Endothelial cell of umbilical vein (primary cell): ENCODE measurements at regions not wholly inside any gene's neighbourhood (a gene's known extent, or its start where the extent isn't known, plus 50 kb on each side); places are given as distances from the start of the nearest gene placed in this dataset.

Experiments used
- BruUV-seq: library from RNA; stranded (reverse); fragments of 400-500 nt; replicated peaks from 2 replicates; lab custom pipeline; 2021; lab: Mats Ljungman, UMichigan
- CTCF ChIA-PET: fragments of 300-600, 350-600 bp; sonication (Branson Sonifier 250); formaldehyde crosslinking; loops from one replicate; lab custom pipeline; 2021; ENCODE audit warnings: antibody characterized with exemption, inconsistent platforms; lab: Charles Lee
- POLR2A ChIA-PET: fragments of 300-600, 350-600 bp; sonication (Branson Sonifier 250); formaldehyde crosslinking; loops from one replicate; lab custom pipeline; 2021; ENCODE audit warnings: antibody characterized with exemption, inconsistent platforms; lab: Charles Lee
- DNase-seq: peaks from one replicate; pipeline ENCODE4 v3.0.0-alpha.2; 2011; ENCODE audit warnings: low read depth, low spot score
- FAIRE-seq: peaks from 2 replicates; lab custom pipeline; 2011; peaks lifted over from hg19 to GRCh38; lab: Jason Lieb, UNC
- H2AFZ ChIP-seq: 2 replicates; pipeline ENCODE4 v1.6.0; 2012; ENCODE audit warnings: low read depth, low read length, control low read depth, inconsistent platforms
- H3K27ac ChIP-seq: 2 replicates; pipeline ENCODE4 v1.5.1; 2011; ENCODE audit warnings: low read depth, mild to moderate bottlenecking, control low read depth, low read length, moderate library complexity; ENCODE audit not compliant: insufficient read depth
- H3K27me3 ChIP-seq, 2 experiments: 2 replicates each; pipeline versions ENCODE4 v1.6.0 to v1.6.1; 2011; ENCODE audit warnings: low read length in 2 of 2, mixed read lengths in 1 of 2; ENCODE audit not compliant: control insufficient read depth in 2 of 2, insufficient read depth in 2 of 2
- H3K36me3 ChIP-seq, 2 experiments: 2 replicates in 1 of 2; 3 replicates in 1 of 2; pipeline ENCODE4 v1.5.1; 2011; ENCODE audit warnings: low read length in 2 of 2, mild to moderate bottlenecking in 1 of 2, moderate library complexity in 1 of 2; ENCODE audit not compliant: control insufficient read depth in 2 of 2, insufficient read depth in 2 of 2; ENCODE audit errors: extremely low read depth in 1 of 2
- H3K4me1 ChIP-seq: 3 replicates; pipeline ENCODE4 v1.5.1; 2011; ENCODE audit warnings: mild to moderate bottlenecking, low read length; ENCODE audit not compliant: control insufficient read depth, insufficient read depth; ENCODE audit errors: extremely low read depth
- H3K4me2 ChIP-seq: 2 replicates; pipeline ENCODE4 v1.6.1; 2011; ENCODE audit warnings: low read length, control low read depth, mixed read lengths; ENCODE audit not compliant: insufficient read depth
- H3K4me3 ChIP-seq, 3 experiments: fragments of 200-600 bp in 1 of 3; sonication (generic), shearing (Covaris generic) in 1 of 3; replicated peaks in 1 of 3; 2 replicates each; pipeline ENCODE4 v1.5.1; 2011 to 2016; ENCODE audit warnings: control low read depth in 3 of 3, low read length in 3 of 3, mild to moderate bottlenecking in 2 of 3, inconsistent platforms in 1 of 3, low read depth in 1 of 3, moderate library complexity in 1 of 3; ENCODE audit not compliant: insufficient read depth in 1 of 3
- H3K79me2 ChIP-seq: 2 replicates; pipeline ENCODE4 v1.6.0; 2012; ENCODE audit warnings: low read length, inconsistent platforms; ENCODE audit not compliant: control insufficient read depth, insufficient read depth
- H3K9ac ChIP-seq: replicated peaks from 2 replicates; pipeline ENCODE3; 2011; ENCODE audit warnings: low read length, control low read depth; ENCODE audit not compliant: insufficient read depth; ENCODE audit errors: extremely low read depth
- H3K9me1 ChIP-seq: replicated peaks from 3 replicates; pipeline ENCODE4 v1.6.0; 2011; ENCODE audit warnings: mild to moderate bottlenecking, low read length; ENCODE audit not compliant: control insufficient read depth, insufficient read depth; ENCODE audit errors: extremely low read depth
- H3K9me3 ChIP-seq: replicated peaks from 2 replicates; pipeline ENCODE4 v1.5.1; 2012; ENCODE audit warnings: low read length, inconsistent platforms; ENCODE audit not compliant: control insufficient read depth, insufficient read depth
- H4K20me1 ChIP-seq: replicated peaks from 2 replicates; pipeline ENCODE3; 2011; ENCODE audit warnings: mild to moderate bottlenecking, low read length; ENCODE audit not compliant: control insufficient read depth, insufficient read depth; ENCODE audit errors: extremely low read depth
- EZH2 ChIP-seq: IDR thresholded peaks from 2 replicates; pipeline ENCODE4 v1.6.1; 2012; ENCODE audit warnings: borderline replicate concordance, low read depth, mild to moderate bottlenecking, moderate library complexity, low read length, inconsistent platforms; ENCODE audit not compliant: severe bottlenecking
- FOS ChIP-seq: IDR thresholded peaks from 2 replicates; pipeline ENCODE4 v1.6.1; 2011; ENCODE audit warnings: mild to moderate bottlenecking, low read length, moderate library complexity, borderline replicate concordance; ENCODE audit not compliant: insufficient read depth
- GATA2 ChIP-seq: IDR thresholded peaks from 2 replicates; pipeline ENCODE4 v1.7.0; 2011; ENCODE audit warnings: low read depth, mild to moderate bottlenecking, moderate library complexity, mixed read lengths, low read length; ENCODE audit not compliant: insufficient read length, insufficient read depth
- JUN ChIP-seq: IDR thresholded peaks from 2 replicates; pipeline ENCODE4 v1.6.1; 2011; ENCODE audit warnings: borderline replicate concordance, low read depth; ENCODE audit not compliant: insufficient read length, insufficient read depth
- MYC ChIP-seq: IDR thresholded peaks from one replicate; pipeline ENCODE4 v1.6.1; 2011; ENCODE audit warnings: mild to moderate bottlenecking, low read depth, low read length
- POLR2A ChIP-seq: IDR thresholded peaks from 2 replicates; pipeline ENCODE4 v1.6.1; 2012; ENCODE audit warnings: low read depth, mild to moderate bottlenecking, control low read depth, low read length
- POLR2AphosphoS5 ChIP-seq: IDR thresholded peaks from 2 replicates; pipeline ENCODE4 v1.6.1; 2012; ENCODE audit warnings: low read depth, mild to moderate bottlenecking, control low read depth, low read length, moderate library complexity; ENCODE audit not compliant: insufficient read depth
- dilution Hi-C: fragments of 300-500 bp; cut with MboI; formaldehyde crosslinking; loops from one replicate; pipeline ENCODE4 v1.15.0; 2019; ENCODE audit warnings: low sequenced_read_pairs; ENCODE audit not compliant: extremely low pct_ligation_motif_present
- intact Hi-C: fragments of 100-400 bp; cut with micrococcal nuclease; formaldehyde crosslinking; loops from one replicate; pipeline ENCODE4 v1.10.0; 2022
- TF ChIP-seq, protein P1 (sequence below), 2 donors: IDR thresholded peaks; 1 replicate in 1 of 2; 2 replicates in 1 of 2; pipeline ENCODE4 v1.5.1; 2011; ENCODE audit warnings: low read length in 2 of 2, mild to moderate bottlenecking in 2 of 2, moderate library complexity in 2 of 2, control low read depth in 1 of 2, inconsistent platforms in 1 of 2, low read depth in 1 of 2; ENCODE audit not compliant: insufficient read depth in 1 of 2; ENCODE audit errors: extremely low read depth in 1 of 2
- TF ChIP-seq, protein P2 (sequence below): IDR thresholded peaks from 2 replicates; pipeline ENCODE4 v1.6.1; 2011; ENCODE audit not compliant: insufficient read depth, insufficient read length

DNA sequence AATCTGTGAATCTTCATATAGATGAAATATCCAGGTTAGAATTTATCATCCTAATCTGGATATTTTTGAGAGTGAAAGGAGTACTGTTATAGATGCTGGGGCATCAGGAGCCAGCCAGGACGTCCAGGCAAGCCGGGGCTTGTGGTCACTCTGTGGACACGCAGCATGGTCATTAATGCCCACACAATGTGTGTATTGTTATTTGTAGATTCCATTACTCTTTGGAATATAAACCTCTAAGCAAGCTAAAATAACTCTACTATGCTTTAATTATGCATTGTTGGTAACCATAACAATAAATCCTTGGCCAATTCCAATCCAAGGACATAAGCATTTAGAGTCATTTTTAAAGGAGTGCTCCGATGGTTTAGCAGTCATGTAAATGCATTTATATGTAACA lies 137.9 kb downstream of the TM9SF2 start:
- TF ChIP-seq GATA2 (no peak), POLR2AphosphoS5 (no peak), MYC (no peak), JUN (no peak), FOS (no peak), POLR2A (no peak), EZH2 (no peak)
- TF ChIP-seq, protein P1, sequence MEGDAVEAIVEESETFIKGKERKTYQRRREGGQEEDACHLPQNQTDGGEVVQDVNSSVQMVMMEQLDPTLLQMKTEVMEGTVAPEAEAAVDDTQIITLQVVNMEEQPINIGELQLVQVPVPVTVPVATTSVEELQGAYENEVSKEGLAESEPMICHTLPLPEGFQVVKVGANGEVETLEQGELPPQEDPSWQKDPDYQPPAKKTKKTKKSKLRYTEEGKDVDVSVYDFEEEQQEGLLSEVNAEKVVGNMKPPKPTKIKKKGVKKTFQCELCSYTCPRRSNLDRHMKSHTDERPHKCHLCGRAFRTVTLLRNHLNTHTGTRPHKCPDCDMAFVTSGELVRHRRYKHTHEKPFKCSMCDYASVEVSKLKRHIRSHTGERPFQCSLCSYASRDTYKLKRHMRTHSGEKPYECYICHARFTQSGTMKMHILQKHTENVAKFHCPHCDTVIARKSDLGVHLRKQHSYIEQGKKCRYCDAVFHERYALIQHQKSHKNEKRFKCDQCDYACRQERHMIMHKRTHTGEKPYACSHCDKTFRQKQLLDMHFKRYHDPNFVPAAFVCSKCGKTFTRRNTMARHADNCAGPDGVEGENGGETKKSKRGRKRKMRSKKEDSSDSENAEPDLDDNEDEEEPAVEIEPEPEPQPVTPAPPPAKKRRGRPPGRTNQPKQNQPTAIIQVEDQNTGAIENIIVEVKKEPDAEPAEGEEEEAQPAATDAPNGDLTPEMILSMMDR (IDR thresholded peaks at IDR 0.05; ENCODE audit: extremely low read depth in 1 of 2, insufficient read depth in 1 of 2, low read depth in 1 of 2, low read length in 2 of 2), result no peak
- TF ChIP-seq, protein P2, sequence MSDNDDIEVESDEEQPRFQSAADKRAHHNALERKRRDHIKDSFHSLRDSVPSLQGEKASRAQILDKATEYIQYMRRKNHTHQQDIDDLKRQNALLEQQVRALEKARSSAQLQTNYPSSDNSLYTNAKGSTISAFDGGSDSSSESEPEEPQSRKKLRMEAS, result no peak
- H4K20me1 ChIP-seq, result peaks cover 2% of the 10 kb centered on the region
- H3K4me1 ChIP-seq, result no peaks in the 10 kb centered on the region
- no peaks in the 10 kb centered on the region for H3K36me3 ChIP-seq
- H3K27ac ChIP-seq, result no peak overlapping the region
- POLR2A ChIA-PET, result no interaction called here
- no peak for DNase-seq
- no peak overlapping the region for H2AFZ ChIP-seq
- no peak overlapping the region for H3K4me3 ChIP-seq
- H3K9ac ChIP-seq, result no peak overlapping the region
- FAIRE-seq, result no peak
- no peaks in the 10 kb centered on the region for H3K9me3 ChIP-seq
- intact Hi-C loops, result no loop called here
- dilution Hi-C loops, result no loop called here
- H3K9me1 ChIP-seq, result no peaks in the 10 kb centered on the region
- no peak overlapping the region for H3K4me2 ChIP-seq
- H3K79me2 ChIP-seq, result no peaks in the 10 kb centered on the region
- H3K27me3 ChIP-seq, result peaks cover 0 to 2% of the 10 kb centered on the region in 2 experiments
- BruUV-seq, result no TSS peak
- CTCF ChIA-PET, result interaction anchor here (0.6 kb wide), 1 partner anchor 38 kb away, joined by 3 read pairs; no protein-coding TSS in a partner anchor
